Calu3 (cell line): ENCODE measurements at regions not wholly inside any gene's neighbourhood (a gene's known extent, or its start where the extent isn't known, plus 50 kb on each side); places are given as distances from the start of the nearest gene placed in this dataset.
"Not testable (repeated sequence)": the region's sequence is repeated elsewhere in the genome, so short reads cannot be mapped to it uniquely, and the experiment has no call there.

Source experiments
- BruUV-seq: library from RNA; stranded (reverse); fragments of 400-500 nt; replicated peaks from 2 replicates; lab custom pipeline; 2021; lab: Mats Ljungman, UMichigan
- CTCF ChIA-PET: fragments of 300-600 bp; sonication (Branson Sonifier 250); formaldehyde crosslinking; loops from one replicate; lab custom pipeline; 2022; ENCODE audit warnings: antibody characterized with exemption; lab: Charles Lee
- DNase-seq: peaks from one replicate; pipeline ENCODE4 v3.0.0; 2022
- H3K27ac Mint-ChIP-seq: one replicate; pipeline ENCODE4 v1.8.0; 2022; ENCODE audit warnings: mixed read lengths; ENCODE audit not compliant: unreplicated experiment
- H3K27me3 Mint-ChIP-seq: one replicate; pipeline ENCODE4 v1.8.0; 2022; ENCODE audit warnings: mixed read lengths; ENCODE audit not compliant: unreplicated experiment
- H3K36me3 Mint-ChIP-seq: one replicate; pipeline ENCODE4 v1.8.0; 2022; ENCODE audit warnings: mild to moderate bottlenecking, moderate library complexity, mixed read lengths; ENCODE audit not compliant: insufficient read depth, unreplicated experiment
- H3K4me1 Mint-ChIP-seq: one replicate; pipeline ENCODE4 v1.8.0; 2022; ENCODE audit warnings: mild to moderate bottlenecking, low read depth, mixed read lengths; ENCODE audit not compliant: unreplicated experiment
- H3K4me3 Mint-ChIP-seq: one replicate; pipeline ENCODE4 v1.8.0; 2022; ENCODE audit warnings: mild to moderate bottlenecking, low read depth, moderate library complexity, mixed read lengths; ENCODE audit not compliant: unreplicated experiment
- H3K9me3 Mint-ChIP-seq: one replicate; pipeline ENCODE4 v1.8.0; 2022; ENCODE audit warnings: low read depth, mixed read lengths; ENCODE audit not compliant: unreplicated experiment
- intact Hi-C: fragments of 100-400 bp; cut with micrococcal nuclease; formaldehyde crosslinking; loops from one replicate; pipeline ENCODE4 v1.10.0; 2022; ENCODE audit not compliant: unreplicated experiment
- TF ChIP-seq, protein P1 (sequence below): fragments of 200-600 bp; IDR thresholded peaks from one replicate; pipeline ENCODE4 v1.8.0; 2022; ENCODE audit warnings: antibody characterized with exemption; ENCODE audit not compliant: unreplicated experiment

DNA sequence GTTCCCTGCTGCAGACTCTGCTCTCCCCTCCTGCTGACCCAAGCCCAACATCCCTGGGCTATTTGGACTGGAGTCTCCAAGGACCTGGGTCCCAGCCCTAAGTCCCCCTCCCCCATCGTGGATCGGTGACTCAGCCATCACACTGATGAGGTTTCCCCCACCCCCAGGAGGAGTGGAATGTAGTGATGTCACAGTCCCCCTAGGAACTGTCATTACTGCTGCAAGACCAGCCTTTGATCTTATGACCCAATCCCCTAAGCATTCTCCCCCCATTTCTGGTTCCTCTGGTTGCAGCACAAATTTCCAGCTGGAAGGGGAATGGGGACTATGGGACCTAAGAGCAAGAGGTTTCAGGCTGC is 63.4 kb upstream of the CSPG4 start:
- CTCF ChIA-PET = no interaction called here
- no peaks in the 10 kb centered on the region for H3K9me3 Mint-ChIP-seq
- TF ChIP-seq, protein P1, sequence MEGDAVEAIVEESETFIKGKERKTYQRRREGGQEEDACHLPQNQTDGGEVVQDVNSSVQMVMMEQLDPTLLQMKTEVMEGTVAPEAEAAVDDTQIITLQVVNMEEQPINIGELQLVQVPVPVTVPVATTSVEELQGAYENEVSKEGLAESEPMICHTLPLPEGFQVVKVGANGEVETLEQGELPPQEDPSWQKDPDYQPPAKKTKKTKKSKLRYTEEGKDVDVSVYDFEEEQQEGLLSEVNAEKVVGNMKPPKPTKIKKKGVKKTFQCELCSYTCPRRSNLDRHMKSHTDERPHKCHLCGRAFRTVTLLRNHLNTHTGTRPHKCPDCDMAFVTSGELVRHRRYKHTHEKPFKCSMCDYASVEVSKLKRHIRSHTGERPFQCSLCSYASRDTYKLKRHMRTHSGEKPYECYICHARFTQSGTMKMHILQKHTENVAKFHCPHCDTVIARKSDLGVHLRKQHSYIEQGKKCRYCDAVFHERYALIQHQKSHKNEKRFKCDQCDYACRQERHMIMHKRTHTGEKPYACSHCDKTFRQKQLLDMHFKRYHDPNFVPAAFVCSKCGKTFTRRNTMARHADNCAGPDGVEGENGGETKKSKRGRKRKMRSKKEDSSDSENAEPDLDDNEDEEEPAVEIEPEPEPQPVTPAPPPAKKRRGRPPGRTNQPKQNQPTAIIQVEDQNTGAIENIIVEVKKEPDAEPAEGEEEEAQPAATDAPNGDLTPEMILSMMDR = no peak
- H3K36me3 Mint-ChIP-seq = no peaks in the 10 kb centered on the region
- intact Hi-C loops = no loop called here
- peak; percentile 25 for DNase-seq
- H3K4me3 Mint-ChIP-seq = no peak overlapping the region
- BruUV-seq = no TSS peak
- H3K4me1 Mint-ChIP-seq = peaks cover 9% of the 10 kb centered on the region
- H3K27me3 Mint-ChIP-seq = peaks cover 35% of the 10 kb centered on the region
- no peak overlapping the region for H3K27ac Mint-ChIP-seq

DNA sequence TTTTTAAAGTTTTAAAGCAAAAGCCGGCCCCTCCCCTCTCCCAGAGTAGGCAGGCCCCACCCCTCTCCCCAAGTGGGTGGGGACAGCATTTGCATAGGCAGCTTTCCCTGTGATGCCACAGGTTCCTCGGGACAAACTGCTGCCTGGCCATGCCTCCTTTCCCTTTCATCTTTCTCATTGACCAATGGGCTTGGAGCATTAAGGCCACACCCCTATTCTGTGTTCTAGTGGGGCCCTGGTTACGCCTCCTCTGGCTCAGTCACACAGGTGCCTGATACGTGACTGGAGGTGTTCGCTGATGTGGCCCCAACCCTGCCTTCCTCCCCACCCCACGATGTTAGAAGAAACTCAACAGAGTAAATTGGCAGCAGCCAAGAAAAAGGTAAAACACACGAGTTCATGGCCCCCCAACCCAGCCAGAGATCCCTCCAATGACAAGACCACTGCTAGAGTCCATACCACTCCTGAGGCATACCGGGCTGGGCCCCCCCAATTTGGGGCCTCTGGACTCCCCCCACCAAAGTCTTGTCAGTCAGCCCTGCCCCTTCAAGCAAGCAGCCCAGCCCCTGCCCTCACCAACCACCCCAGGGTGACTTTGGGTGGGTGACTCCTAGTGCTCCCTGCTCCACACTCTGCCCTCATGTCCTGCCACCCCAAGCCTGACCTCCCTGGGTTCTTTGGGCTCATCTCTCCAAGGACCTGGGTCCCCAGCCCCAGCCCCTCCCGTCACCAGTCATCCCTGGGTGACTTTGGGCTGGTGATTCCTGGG is 62.8 kb upstream of the CSPG4 start:
- Mint-ChIP-seq H3K4me1 (peaks cover 14% of the 10 kb centered on the region), H3K9me3 (no peaks in the 10 kb centered on the region), H3K4me3 (no peak overlapping the region), H3K27ac (no peak overlapping the region), H3K27me3 (peaks cover 29% of the 10 kb centered on the region), H3K36me3 (no peaks in the 10 kb centered on the region)
- DNase-seq = peak; percentile 15
- intact Hi-C loops = no loop called here
- CTCF ChIA-PET = no interaction called here
- BruUV-seq = no TSS peak
- TF ChIP-seq, protein P1 = no peak

DNA sequence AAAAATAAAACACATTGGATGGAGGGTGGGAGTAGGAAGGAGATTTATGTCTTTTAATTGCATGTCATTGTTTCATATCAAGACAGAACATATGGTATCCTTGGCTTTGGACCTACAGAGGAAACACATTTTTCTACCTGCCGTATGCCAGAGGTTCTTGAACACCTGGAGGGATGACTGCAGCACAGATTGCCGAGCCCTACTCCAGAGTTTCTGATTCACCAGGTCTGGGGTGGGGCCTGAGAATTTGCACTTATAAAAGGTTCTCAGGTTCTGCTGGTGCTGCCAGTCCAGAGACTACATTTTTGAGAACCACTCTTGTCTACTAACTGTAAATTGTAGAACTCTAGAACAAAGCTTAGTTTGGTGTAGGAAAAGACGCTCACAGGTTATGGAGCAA is 61.3 kb upstream of the CSPG4 start:
- H3K4me3 Mint-ChIP-seq, H3K27ac Mint-ChIP-seq, CTCF ChIA-PET, BruUV-seq, DNase-seq, H3K9me3 Mint-ChIP-seq, intact Hi-C loops, H3K36me3 Mint-ChIP-seq: not testable (repeated sequence)
- Mint-ChIP-seq H3K4me1 (peaks cover 18% of the 10 kb centered on the region), H3K27me3 (peaks cover 14% of the 10 kb centered on the region)

DNA sequence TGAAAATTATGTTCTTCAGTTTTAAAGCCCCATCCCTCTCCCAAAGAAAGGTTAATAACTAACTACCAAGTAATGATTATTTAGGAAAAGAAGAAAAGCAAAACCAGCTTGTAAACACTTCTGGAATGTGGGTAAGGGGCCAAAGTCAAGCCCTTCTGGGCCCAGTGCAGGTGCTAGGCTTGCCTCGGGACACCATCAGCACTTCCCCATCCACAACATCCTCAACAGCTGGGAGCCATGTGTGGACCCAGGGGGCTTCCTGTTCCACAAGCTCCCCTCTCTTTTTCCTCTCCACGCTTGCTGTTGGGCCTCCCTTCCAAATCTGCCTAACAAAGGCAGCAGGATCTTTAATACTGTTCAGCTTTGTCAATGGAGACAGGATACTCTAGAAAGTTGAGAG is 58.4 kb upstream of the CSPG4 start:
- H3K4me3 Mint-ChIP-seq, H3K27ac Mint-ChIP-seq, DNase-seq, CTCF ChIA-PET, H3K27me3 Mint-ChIP-seq, BruUV-seq, intact Hi-C loops, H3K9me3 Mint-ChIP-seq, H3K36me3 Mint-ChIP-seq: not testable (repeated sequence)
- H3K4me1 Mint-ChIP-seq = peaks cover 14% of the 10 kb centered on the region

DNA sequence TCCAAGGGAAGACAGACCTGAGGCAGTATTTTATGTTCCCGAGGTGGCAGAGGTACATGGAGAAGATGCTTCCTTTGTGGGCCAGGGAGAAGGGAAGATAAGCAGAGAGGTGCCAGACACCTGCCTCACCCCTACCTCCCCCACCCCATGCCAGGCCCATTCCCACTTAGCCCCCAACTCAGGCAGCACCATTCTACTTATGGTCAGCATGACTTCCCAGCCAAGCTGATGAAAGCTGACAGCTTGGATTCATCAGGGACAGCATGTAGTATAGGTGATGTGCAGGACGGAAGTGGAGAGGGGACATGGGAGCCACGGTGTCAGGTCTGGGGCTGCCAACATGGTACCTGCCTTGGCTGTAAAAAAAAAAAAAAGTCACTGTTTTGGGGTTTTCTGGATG is 57.5 kb upstream of the CSPG4 start:
- TF ChIP-seq, protein P1 = no peak
- H3K4me1 Mint-ChIP-seq = peaks cover 8% of the 10 kb centered on the region
- H3K9me3 Mint-ChIP-seq = no peaks in the 10 kb centered on the region
- DNase-seq = no peak
- intact Hi-C loops = no loop called here
- H3K27ac Mint-ChIP-seq = no peak overlapping the region
- no TSS peak for BruUV-seq
- H3K27me3 Mint-ChIP-seq = no peaks in the 10 kb centered on the region
- no peaks in the 10 kb centered on the region for H3K36me3 Mint-ChIP-seq
- H3K4me3 Mint-ChIP-seq = no peak overlapping the region
- CTCF ChIA-PET = interaction anchor here (0.7 kb wide), 1 partner anchor 21 kb away, joined by 3 read pairs; no protein-coding TSS in a partner anchor

DNA sequence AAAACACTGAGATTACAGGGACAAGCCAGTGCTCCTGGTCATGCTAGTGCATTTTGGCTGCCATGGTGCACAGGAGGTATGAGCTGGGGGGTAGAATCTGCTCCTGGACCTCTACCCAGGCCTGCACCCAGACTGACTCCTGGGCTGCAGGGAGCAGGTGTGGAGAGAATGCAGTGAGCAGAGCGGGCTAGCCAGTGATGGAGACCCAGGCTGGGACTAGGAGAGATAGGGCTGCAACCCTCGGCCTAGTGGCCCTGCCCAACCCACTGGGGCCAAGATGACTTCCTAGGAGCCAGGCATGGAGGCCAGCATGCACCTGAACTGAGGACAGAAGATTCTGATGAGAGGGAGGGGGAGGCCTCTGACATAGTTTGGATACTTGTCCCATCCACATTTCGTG is 55.9 kb upstream of the CSPG4 start:
- H3K27ac Mint-ChIP-seq, H3K9me3 Mint-ChIP-seq, H3K4me3 Mint-ChIP-seq, H3K36me3 Mint-ChIP-seq, DNase-seq, H3K27me3 Mint-ChIP-seq, CTCF ChIA-PET, intact Hi-C loops, BruUV-seq: not testable (repeated sequence)
- peaks cover 13% of the 10 kb centered on the region for H3K4me1 Mint-ChIP-seq

DNA sequence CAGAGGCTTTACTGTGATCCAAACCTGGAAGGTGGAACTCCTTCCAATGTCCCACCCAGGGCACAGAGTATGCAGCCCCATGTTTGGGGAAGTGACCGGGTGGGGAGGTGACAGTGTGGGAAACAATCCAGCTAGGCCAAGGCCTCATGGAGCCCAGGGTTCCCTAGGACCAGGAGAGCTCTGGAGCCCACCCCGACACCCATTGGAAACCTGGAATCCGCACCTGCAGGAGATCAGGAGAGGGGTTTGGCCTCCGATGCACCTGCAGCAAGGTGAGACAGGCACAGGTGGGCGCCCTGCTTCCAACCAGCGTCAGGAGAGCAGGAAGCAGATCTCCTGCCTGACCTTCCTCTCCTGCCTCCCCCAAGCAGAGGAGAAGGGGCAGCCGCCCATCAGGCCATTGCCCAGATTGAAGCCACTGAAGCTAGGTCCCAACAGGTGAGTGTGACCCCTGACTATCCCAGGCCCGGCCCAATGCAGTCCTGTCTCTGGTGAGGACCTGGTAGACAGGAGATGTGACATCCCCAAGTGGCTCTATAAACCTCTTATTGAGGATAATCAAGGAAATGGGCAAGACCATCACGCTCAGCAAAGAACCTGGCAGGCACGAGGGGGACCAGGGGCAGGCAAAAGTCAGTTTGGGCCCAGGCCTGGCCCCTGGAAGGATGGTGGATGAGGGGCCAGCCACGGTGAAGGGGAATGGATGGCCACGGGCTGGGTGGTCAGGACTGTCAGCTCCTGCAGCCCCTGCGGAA is 53.1 kb upstream of the CSPG4 start:
- CTCF ChIA-PET, H3K4me3 Mint-ChIP-seq, H3K36me3 Mint-ChIP-seq, DNase-seq, BruUV-seq, intact Hi-C loops, H3K27ac Mint-ChIP-seq, H3K27me3 Mint-ChIP-seq, H3K9me3 Mint-ChIP-seq: not testable (repeated sequence)
- peaks cover 15% of the 10 kb centered on the region for H3K4me1 Mint-ChIP-seq
